ENCODE measurements at regions not wholly inside any gene's neighbourhood (a gene's known extent, or its start where the extent isn't known, plus 50 kb on each side); places are given as distances from the start of the nearest gene placed in this dataset.

DNA sequence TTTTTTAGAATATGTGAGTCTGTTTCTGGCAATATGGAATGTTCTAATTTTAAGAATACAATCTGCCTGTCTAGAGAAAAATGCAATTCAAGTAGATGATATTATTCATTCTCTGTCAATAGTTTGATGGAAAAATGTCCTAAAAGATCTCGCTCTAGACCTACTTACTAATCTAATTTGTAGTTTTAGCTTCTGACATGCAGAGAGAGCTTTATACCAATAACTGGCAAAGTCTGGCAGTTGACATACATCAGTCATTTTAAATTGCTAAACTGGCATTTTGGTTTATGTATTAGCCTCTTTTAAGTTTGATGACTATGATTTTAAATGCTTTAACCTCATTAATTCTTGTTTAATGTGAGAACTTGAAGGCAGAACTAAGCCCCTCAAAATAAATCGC, 355.0 kb upstream of the CDH10 start:
- H3K4me1 ChIP-seq (replicated peaks in 1 of 4; ENCODE audit: control insufficient read depth in 3 of 4, insufficient read depth in 4 of 4, low read length in 3 of 4): no peaks in the 10 kb centered on the region
- H3K4me2 ChIP-seq (ENCODE audit: insufficient read depth in 1 of 2, low read depth in 2 of 2, low read length in 2 of 2): no peak overlapping the region
- H4K5ac ChIP-seq (ENCODE audit: insufficient read length, low read depth, low read length): no peak overlapping the region
- no peak overlapping the region for H2BK12ac ChIP-seq (ENCODE audit: low read depth, low read length)
- H3K9ac ChIP-seq (replicated peaks in 1 of 4; ENCODE audit: extremely low read depth in 1 of 4, low read depth in 3 of 4, low read length in 3 of 4): no peak overlapping the region
- no peak overlapping the region for H2AK5ac ChIP-seq (ENCODE audit: low read depth, low read length)
- H2BK20ac ChIP-seq (ENCODE audit: low read length): no peak overlapping the region
- H3K27ac ChIP-seq (ENCODE audit: low read depth, low read length): no peak overlapping the region
- no peak overlapping the region for H3K4ac ChIP-seq (replicated peaks; ENCODE audit: insufficient read length, low read depth, low read length)
- H2BK15ac ChIP-seq (ENCODE audit: low read length): no peak overlapping the region
- ChIA-PET CTCF (ENCODE audit: partially characterized antibody) (interaction anchor here (1.6 kb wide), 1 partner anchor 8 kb away, joined by 4 read pairs; no protein-coding TSS in a partner anchor), POLR2A (ENCODE audit: partially characterized antibody) (no interaction called here)
- no peaks in the 10 kb centered on the region for H4K20me1 ChIP-seq (replicated peaks in 1 of 2; ENCODE audit: control insufficient read depth in 1 of 2, insufficient read depth in 2 of 2, low read length in 2 of 2)
- WGBS, 2 experiments (ENCODE audit: extremely low coverage in 1 of 2, insufficient coverage in 1 of 2, insufficient read length in 1 of 2, insufficient replicate concordance in 2 of 2, low coverage in 1 of 2, low lambda C conversion rate in 2 of 2, missing lambda C conversion rate in 1 of 2): 95% methylated on average over 2 of the region's 2 CpGs; no CpG with 5 or more reads in 1 of the 2 experiments
- DNase-seq (ENCODE audit: low read depth in 1 of 2, low spot score in 2 of 2): no peak
- no peak overlapping the region for H2AFZ ChIP-seq (ENCODE audit: low read length)
- TF ChIP-seq NRF1 (IDR thresholded peaks at IDR 0.05; ENCODE audit: low read depth, low read length) (no peak), RXRA (IDR thresholded peaks at IDR 0.05; ENCODE audit: insufficient read depth, low read depth, low read length) (no peak), SP1 (IDR thresholded peaks at IDR 0.05; ENCODE audit: low read depth, low read length) (no peak), RNF2 (IDR thresholded peaks at IDR 0.05; ENCODE audit: borderline replicate concordance, low read depth, low read length, missing control alignments, poor library complexity, severe bottlenecking) (no peak), CEBPB (IDR thresholded peaks at IDR 0.05; ENCODE audit: low read depth, low read length) (no peak), POU5F1 (IDR thresholded peaks at IDR 0.05; ENCODE audit: low read depth, low read length) (no peak), SAP30 (IDR thresholded peaks at IDR 0.05; ENCODE audit: insufficient read depth, insufficient replicate concordance, low read length) (no peak)
- FAIRE-seq: no peak
- no peak overlapping the region for H3K4me3 ChIP-seq (ENCODE audit: extremely low read depth in 1 of 4, insufficient read depth in 2 of 4, low read depth in 3 of 4, low read length in 4 of 4)
- H3K79me1 ChIP-seq (ENCODE audit: low read depth, low read length): no peaks in the 10 kb centered on the region
- no peak overlapping the region for H3K23ac ChIP-seq (ENCODE audit: insufficient read length)
- H3K36me3 ChIP-seq (ENCODE audit: control insufficient read depth in 2 of 4, insufficient read depth in 4 of 4, low read length in 3 of 4): no peaks in the 10 kb centered on the region
- H3K27me3 ChIP-seq (replicated peaks in 1 of 4; ENCODE audit: control insufficient read depth in 3 of 4, extremely low read depth in 1 of 4, insufficient read depth in 3 of 4, low read length in 3 of 4): no peaks in the 10 kb centered on the region
- no peaks in the 10 kb centered on the region for H3K23me2 ChIP-seq (ENCODE audit: low read depth, low read length)
- no peak overlapping the region for H4K8ac ChIP-seq (ENCODE audit: extremely low read depth, insufficient read depth, low read length)
- no peaks in the 10 kb centered on the region for H3K79me2 ChIP-seq (ENCODE audit: control insufficient read depth in 1 of 2, insufficient read depth in 2 of 2, low read length in 2 of 2)
- H4K91ac ChIP-seq (replicated peaks; ENCODE audit: insufficient read length, low read length): no peak overlapping the region
- no peak overlapping the region for H2BK120ac ChIP-seq (replicated peaks; ENCODE audit: low read depth, low read length)
- no peak overlapping the region for H3K18ac ChIP-seq (ENCODE audit: extremely low read depth, low read length)
- H2BK5ac ChIP-seq (ENCODE audit: low read depth, low read length): no peak overlapping the region
- no peaks in the 10 kb centered on the region; a peak in 1 of 4 replicates for H3K9me3 ChIP-seq (ENCODE audit: insufficient read depth in 2 of 2, low read depth in 1 of 2, low read length in 1 of 2)
- no peak overlapping the region for H3K56ac ChIP-seq (replicated peaks; ENCODE audit: insufficient read length, low read depth, low read length)
- no peak overlapping the region for H3K14ac ChIP-seq (ENCODE audit: insufficient read length)

Data from H1 (cell line).